Activated CD8-positive, alpha-beta T cell treated with anti-CD3 and anti-CD28 coated beads for 36 hours (primary cell): ENCODE measurements at regions not wholly inside any gene's neighbourhood (a gene's known extent, or its start where the extent isn't known, plus 50 kb on each side); places are given as distances from the start of the nearest gene placed in this dataset.

Experiments
- ATAC-seq: fragments of 200-7000 bp; cut with Tn5 transposase; one replicate; pipeline ENCODE4 v1.10.0; 2021; ENCODE audit warnings: mild to moderate bottlenecking, moderate library complexity
- CTCF ChIA-PET: fragments of 350-600 bp; sonication (Branson Sonifier 250); formaldehyde crosslinking; loops from one replicate; lab custom pipeline; 2021; ENCODE audit warnings: antibody characterized with exemption; lab: Charles Lee
- POLR2A ChIA-PET: fragments of 350-600 bp; sonication (Branson Sonifier 250); formaldehyde crosslinking; loops from one replicate; lab custom pipeline; 2021; ENCODE audit warnings: antibody characterized with exemption; lab: Charles Lee
- DNase-seq: peaks from one replicate; pipeline ENCODE4 v3.0.0-alpha.2; 2020
- H3K27ac Mint-ChIP-seq: one replicate; pipeline ENCODE4 v1.8.0; 2021; ENCODE audit warnings: mild to moderate bottlenecking, mixed read lengths
- H3K27me3 Mint-ChIP-seq: one replicate; pipeline ENCODE4 v1.8.0; 2021; ENCODE audit warnings: mixed read lengths
- H3K36me3 Mint-ChIP-seq: one replicate; pipeline ENCODE4 v1.8.0; 2021; ENCODE audit warnings: low read depth, mixed read lengths
- H3K4me1 Mint-ChIP-seq: one replicate; pipeline ENCODE4 v1.8.0; 2021; ENCODE audit warnings: low read depth, mixed read lengths
- H3K4me3 Mint-ChIP-seq: one replicate; pipeline ENCODE4 v1.8.0; 2021; ENCODE audit warnings: mild to moderate bottlenecking, moderate library complexity, mixed read lengths
- H3K9me3 Mint-ChIP-seq: one replicate; pipeline ENCODE4 v1.8.0; 2021; ENCODE audit warnings: mixed read lengths
- CTCF ChIP-seq: fragments of 200-600 bp; IDR thresholded peaks from one replicate; pipeline ENCODE4 v1.8.0; 2022; ENCODE audit warnings: antibody characterized with exemption, mild to moderate bottlenecking
- intact Hi-C: fragments of 100-400 bp; cut with micrococcal nuclease; formaldehyde crosslinking; loops from one replicate; pipeline ENCODE4 v1.10.0; 2022

GRCh38 chr7:67445728-67446127, 449.1 kb downstream of the TYW1 start:
- Mint-ChIP-seq H3K4me1 (no peaks in the 10 kb centered on the region), H3K27me3 (peaks cover 1% of the 10 kb centered on the region), H3K9me3 (peaks cover 3% of the 10 kb centered on the region), H3K36me3 (no peaks in the 10 kb centered on the region), H3K4me3 (no peak overlapping the region), H3K27ac (no peak overlapping the region)
- ATAC-seq (no peak), DNase-seq (no peak)
- intact Hi-C loops, result no loop called here
- TF ChIP-seq CTCF, result no peak
- CTCF ChIA-PET, result interaction anchor here (0.7 kb wide), 1 partner anchor 99 kb away, joined by 4 read pairs; no protein-coding TSS in a partner anchor
- POLR2A ChIA-PET, result no interaction called here

DNA sequence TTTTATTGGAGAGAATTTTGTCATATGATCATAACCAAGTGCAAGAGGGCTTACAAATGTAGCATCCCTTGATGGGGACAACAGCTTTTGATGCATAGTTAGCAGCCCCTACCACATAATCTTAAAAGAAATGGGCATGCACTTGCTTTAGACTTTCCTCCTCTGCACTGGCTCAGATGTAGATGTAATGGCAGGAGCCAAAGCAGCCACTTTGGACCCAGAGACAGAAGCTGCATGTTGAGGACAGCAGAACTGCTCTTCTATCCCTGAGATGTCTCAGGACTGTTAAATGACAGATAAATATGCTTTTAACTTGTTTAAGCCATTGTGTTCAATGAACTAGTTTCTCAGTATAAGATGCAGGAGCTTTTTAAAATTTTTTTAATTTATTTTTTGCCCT, 450.7 kb downstream of the TYW1 start:
- Mint-ChIP-seq H3K27me3 (no peaks in the 10 kb centered on the region), H3K27ac (no peak overlapping the region), H3K4me1 (no peaks in the 10 kb centered on the region), H3K4me3 (no peak overlapping the region), H3K36me3 (no peaks in the 10 kb centered on the region), H3K9me3 (peaks cover 3% of the 10 kb centered on the region)
- ChIA-PET POLR2A (no interaction called here), CTCF (no interaction called here)
- intact Hi-C loops, result no loop called here
- DNase-seq (no peak), ATAC-seq (no peak)
- no peak for TF ChIP-seq CTCF

DNA sequence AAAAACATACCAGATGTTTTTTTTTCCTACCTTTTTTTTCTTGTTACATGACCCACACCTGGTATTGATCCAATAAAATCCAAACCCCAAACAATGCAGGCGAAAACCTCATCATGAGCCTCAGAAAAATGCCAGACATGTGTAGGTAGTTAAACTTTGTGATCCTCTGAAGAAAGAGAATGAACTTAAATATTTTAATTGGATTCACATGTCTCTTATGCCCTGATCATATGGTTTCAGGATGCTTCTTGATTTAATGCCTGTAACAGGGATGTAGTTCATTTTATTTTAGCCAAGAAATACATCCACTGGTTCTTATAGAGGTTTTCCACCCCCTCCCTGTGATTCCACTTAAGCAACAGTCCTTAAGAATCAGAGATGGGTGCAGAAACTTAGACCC, 451.6 kb downstream of the TYW1 start:
- intact Hi-C loops, result no loop called here
- Mint-ChIP-seq H3K36me3 (no peaks in the 10 kb centered on the region), H3K27ac (no peak overlapping the region), H3K4me1 (no peaks in the 10 kb centered on the region), H3K4me3 (no peak overlapping the region), H3K27me3 (no peaks in the 10 kb centered on the region), H3K9me3 (peaks cover 3% of the 10 kb centered on the region)
- ChIA-PET CTCF (no interaction called here), POLR2A (no interaction called here)
- ATAC-seq (no peak), DNase-seq (no peak)
- TF ChIP-seq CTCF, result no peak

DNA sequence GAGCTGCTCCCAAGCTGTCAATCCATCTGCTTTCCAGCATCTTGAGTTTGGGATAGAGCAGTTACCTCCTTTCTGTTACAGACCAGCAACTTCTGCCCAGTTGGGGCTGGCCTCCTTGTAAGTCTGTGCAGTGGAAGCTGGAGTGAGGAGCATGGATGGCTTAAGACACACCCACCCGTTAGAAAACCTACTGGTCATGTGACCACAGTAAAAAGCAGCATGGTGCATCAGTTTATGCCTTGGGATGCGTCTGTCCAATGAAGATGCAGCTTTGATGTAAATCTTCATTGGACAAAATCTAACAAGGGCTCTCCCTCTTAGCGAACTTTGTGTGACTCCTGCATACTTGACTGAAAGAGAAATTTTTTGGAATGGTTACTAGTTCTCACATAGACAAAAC, 453.5 kb downstream of the TYW1 start:
- peaks cover 3% of the 10 kb centered on the region for H3K9me3 Mint-ChIP-seq
- ATAC-seq (no peak), DNase-seq (no peak)
- no peaks in the 10 kb centered on the region for H3K36me3 Mint-ChIP-seq
- no peaks in the 10 kb centered on the region for H3K27me3 Mint-ChIP-seq
- no peak overlapping the region for H3K4me3 Mint-ChIP-seq
- no peaks in the 10 kb centered on the region for H3K4me1 Mint-ChIP-seq
- no peak overlapping the region for H3K27ac Mint-ChIP-seq
- intact Hi-C loops, result no loop called here
- ChIA-PET POLR2A (no interaction called here), CTCF (no interaction called here)
- TF ChIP-seq CTCF, result no peak

GRCh38 chr7:67451306-67451705, 454.7 kb downstream of the TYW1 start:
- Mint-ChIP-seq H3K9me3 (peaks cover 3% of the 10 kb centered on the region), H3K4me3 (no peak overlapping the region), H3K4me1 (no peaks in the 10 kb centered on the region), H3K27ac (no peak overlapping the region), H3K36me3 (no peaks in the 10 kb centered on the region), H3K27me3 (no peaks in the 10 kb centered on the region)
- TF ChIP-seq CTCF, result no peak
- ATAC-seq (no peak), DNase-seq (no peak)
- ChIA-PET POLR2A (no interaction called here), CTCF (no interaction called here)
- intact Hi-C loops, result no loop called here
